Uterus (tissue), 3 donors: ENCODE measurements at regions not wholly inside any gene's neighbourhood (a gene's known extent, or its start where the extent isn't known, plus 50 kb on each side); places are given as distances from the start of the nearest gene placed in this dataset.
A peak's percentile ranks its signal among the peaks of the same experiment; 100 is the strongest.

Source experiments
- DNase-seq, 2 donors: peaks; one replicate each; pipeline ENCODE4 v3.0.0-alpha.2; 2019 to 2020
- H3K27ac ChIP-seq, 2 donors: fragments of 200-600 bp; sonication (generic); 1 replicate in 1 of 2; 2 replicates in 1 of 2; pipeline ENCODE4 v1.5.1; 2016 to 2018
- H3K27me3 ChIP-seq, 2 donors: fragments of 200-600 bp; sonication (generic); one replicate each; pipeline ENCODE4 v1.5.1; 2018 to 2019; ENCODE audit warnings: control low read depth in 1 of 2
- H3K36me3 ChIP-seq, 2 donors: fragments of 200-600 bp; sonication (generic); one replicate each; pipeline ENCODE4 v1.5.1; 2019; ENCODE audit warnings: control low read depth in 1 of 2
- H3K4me1 ChIP-seq, 2 donors: fragments of 200-600 bp; sonication (generic); one replicate each; pipeline ENCODE4 v1.5.1; 2018 to 2019; ENCODE audit warnings: control low read depth in 1 of 2
- H3K4me3 ChIP-seq, 2 donors: fragments of 200-600 bp; sonication (generic); 1 replicate in 1 of 2; 2 replicates in 1 of 2; pipeline ENCODE4 v1.5.1; 2018 to 2019; ENCODE audit warnings: mild to moderate bottlenecking in 1 of 2
- H3K9me3 ChIP-seq, 2 donors: fragments of 200-600 bp; sonication (generic); one replicate each; pipeline ENCODE4 v1.5.1; 2019; ENCODE audit warnings: control low read depth in 1 of 2
- CTCF ChIP-seq, 4 experiments: fragments of 200-600 bp in 2 of 4; fragments of 450-650 bp in 2 of 4; sonication (generic) in 2 of 4; IDR thresholded peaks; one replicate each; pipeline ENCODE4 v1.5.1; 2016 to 2019; ENCODE audit warnings: antibody characterized with exemption in 4 of 4, mild to moderate bottlenecking in 2 of 4, moderate library complexity in 1 of 4
- POLR2A ChIP-seq, 2 donors: fragments of 450-650 bp; IDR thresholded peaks; one replicate each; pipeline ENCODE4 v1.6.1; 2016; ENCODE audit warnings: antibody characterized with exemption in 2 of 2, mild to moderate bottlenecking in 1 of 2, moderate library complexity in 1 of 2
- intact Hi-C: fragments of 100-400 bp; cut with DNase I; formaldehyde crosslinking; loops from one replicate; pipeline ENCODE4 v1.15.1; 2023; ENCODE audit warnings: low total_unique reads
- donor health status: DM: yes; HTN: yes; CAD: no.

- no peaks in the 10 kb centered on the region for H3K36me3 ChIP-seq
- DNase-seq, result no peak
- intact Hi-C loops, result no loop called here
- H3K27me3 ChIP-seq, result no peaks in the 10 kb centered on the region
- H3K9me3 ChIP-seq, result no peaks in the 10 kb centered on the region
- H3K4me1 ChIP-seq, result no peaks in the 10 kb centered on the region
- no peak for TF ChIP-seq CTCF (IDR thresholded peaks at IDR 0.05)
- no peak overlapping the region for H3K27ac ChIP-seq
- no peak overlapping the region for H3K4me3 ChIP-seq
Measured at GRCh38 chr15:91499774-91500383, 353.6 kb upstream of the SLCO3A1 start.

- Histone ChIP-seq H3K36me3 (no peaks in the 10 kb centered on the region), H3K4me3 (no peak overlapping the region), H3K4me1 (no peaks in the 10 kb centered on the region), H3K27ac (no peak overlapping the region), H3K27me3 (no peaks in the 10 kb centered on the region), H3K9me3 (no peaks in the 10 kb centered on the region)
- intact Hi-C loops, result no loop called here
- TF ChIP-seq CTCF (IDR thresholded peaks at IDR 0.05), result no peak
- no peak for TF ChIP-seq POLR2A (IDR thresholded peaks at IDR 0.05)
- no peak for DNase-seq
Measured at GRCh38 chr15:91508633-91509032, 344.9 kb upstream of the SLCO3A1 start.

GRCh38 chr15:91514147-91514546, 339.4 kb upstream of the SLCO3A1 start:
- intact Hi-C loops, result no loop called here
- no peak for DNase-seq
- Histone ChIP-seq H3K4me1 (no peaks in the 10 kb centered on the region), H3K9me3 (no peaks in the 10 kb centered on the region), H3K4me3 (no peak overlapping the region), H3K27me3 (no peaks in the 10 kb centered on the region), H3K36me3 (no peaks in the 10 kb centered on the region), H3K27ac (no peak overlapping the region)
- TF ChIP-seq POLR2A (IDR thresholded peaks at IDR 0.05) (no peak), CTCF (IDR thresholded peaks at IDR 0.05) (no peak)

GRCh38 chr15:91515188-91515754, 338.2 kb upstream of the SLCO3A1 start:
- intact Hi-C loops, result no loop called here
- DNase-seq, result peak in 1 of 2 donors; percentile 39
- H3K27me3 ChIP-seq, result no peaks in the 10 kb centered on the region

More at GRCh38 chr15:91515188-91515754, 338.2 kb upstream of the SLCO3A1 start:
- H3K9me3 ChIP-seq, result no peaks in the 10 kb centered on the region
- H3K36me3 ChIP-seq, result no peaks in the 10 kb centered on the region
- no peak overlapping the region for H3K4me3 ChIP-seq
- H3K4me1 ChIP-seq, result no peaks in the 10 kb centered on the region
- TF ChIP-seq POLR2A (IDR thresholded peaks at IDR 0.05), result no peak
- TF ChIP-seq CTCF (IDR thresholded peaks at IDR 0.05), result no peak
- no peak overlapping the region for H3K27ac ChIP-seq
